GM12878 (cell line): ENCODE measurements at regions not wholly inside any gene's neighbourhood (a gene's known extent, or its start where the extent isn't known, plus 50 kb on each side); places are given as distances from the start of the nearest gene placed in this dataset.

Experiments
- ATAC-seq: fragments of 200-7000 bp; cut with Tn5 transposase; 3 replicates; pipeline ENCODE4 v1.9.1; 2020; ENCODE audit warnings: mild to moderate bottlenecking, moderate library complexity
- BruUV-seq: library from RNA; stranded (reverse); fragments of 400-500 nt; replicated peaks from 2 replicates; lab custom pipeline; 2021; lab: Mats Ljungman, UMichigan
- CTCF ChIA-PET: fragments of 300-600 bp; sonication (Branson Sonifier 250); formaldehyde crosslinking; extraction: SDS; loops from one replicate; lab custom pipeline; 2021; ENCODE audit warnings: inconsistent platforms; lab: Yijun Ruan, JAX
- POLR2A ChIA-PET: fragments of 350-600 bp; formaldehyde crosslinking; extraction: SDS; loops from one replicate; lab custom pipeline; 2021; ENCODE audit warnings: inconsistent platforms; lab: Charles Lee
- RAD21 ChIA-PET: fragments of 300-600 bp; sonication (Branson Sonifier 250); formaldehyde crosslinking; loops from one replicate; lab custom pipeline; 2023; ENCODE audit warnings: antibody characterized with exemption; ENCODE audit not compliant: unreplicated experiment; lab: Charles Lee
- SMC1A ChIA-PET: fragments of 300-600 bp; sonication (Branson Sonifier 250); formaldehyde crosslinking; loops from one replicate; lab custom pipeline; 2023; ENCODE audit not compliant: unreplicated experiment, uncharacterized antibody; lab: Charles Lee
- DNase-seq: peaks from one replicate; pipeline ENCODE4 v3.0.0-alpha.2; 2011; ENCODE audit warnings: low read depth, low spot score
- FAIRE-seq: peaks from 3 replicates; lab custom pipeline; 2011; peaks lifted over from hg19 to GRCh38; lab: Jason Lieb, UNC
- H2AFZ ChIP-seq: 2 replicates; pipeline ENCODE4 v1.6.0; 2011; ENCODE audit warnings: low read depth, low read length, control low read depth; ENCODE audit not compliant: control insufficient read depth
- H3K27ac ChIP-seq: 2 replicates; pipeline ENCODE4 v1.5.1; 2011; ENCODE audit warnings: control low read depth; ENCODE audit not compliant: control insufficient read depth, insufficient read depth
- H3K27me3 ChIP-seq, 2 experiments: replicated peaks in 1 of 2; 2 replicates each; pipeline versions ENCODE4 v1.6.0 to v1.6.1; 2011; ENCODE audit warnings: low read length in 1 of 2; ENCODE audit not compliant: control insufficient read depth in 2 of 2, insufficient read depth in 2 of 2
- H3K36me3 ChIP-seq, 2 experiments: 2 replicates each; pipeline ENCODE4 v1.5.1; 2011; ENCODE audit warnings: low read length in 1 of 2; ENCODE audit not compliant: control insufficient read depth in 2 of 2, insufficient read depth in 2 of 2
- H3K4me1 ChIP-seq: 2 replicates; pipeline ENCODE4 v1.6.1; 2011; ENCODE audit warnings: mild to moderate bottlenecking, low read length, moderate library complexity, mixed read lengths; ENCODE audit not compliant: control insufficient read depth, insufficient read depth
- H3K4me2 ChIP-seq: 2 replicates; pipeline ENCODE4 v1.6.0; 2011; ENCODE audit warnings: control low read depth; ENCODE audit not compliant: control insufficient read depth, insufficient read depth
- H3K4me3 ChIP-seq: fragments of 200-600 bp; sonication (generic); 2 replicates; pipeline ENCODE4 v1.5.1; 2016
- H3K79me2 ChIP-seq: 2 replicates; pipeline ENCODE4 v1.6.0; 2011; ENCODE audit warnings: low read length; ENCODE audit not compliant: control insufficient read depth, insufficient read depth
- H3K9ac ChIP-seq: 2 replicates; pipeline ENCODE4 v1.8.0; 2011; ENCODE audit warnings: low read length, control low read depth, mixed read lengths; ENCODE audit not compliant: control insufficient read depth, insufficient read depth
- H3K9me3 ChIP-seq: replicated peaks from 3 replicates; pipeline ENCODE4 v1.5.1; 2011; ENCODE audit warnings: mild to moderate bottlenecking, low read length; ENCODE audit not compliant: control insufficient read depth, insufficient read depth
- H4K20me1 ChIP-seq: 2 replicates; pipeline ENCODE4 v1.6.0; 2011; ENCODE audit not compliant: control insufficient read depth, insufficient read depth
- DPF2 ChIP-seq: fragments of 450-650 bp; IDR thresholded peaks from 2 replicates; pipeline ENCODE4 v1.6.1; 2017; ENCODE audit warnings: mild to moderate bottlenecking
- EGR1 ChIP-seq, 2 experiments: IDR thresholded peaks; 1 replicate in 1 of 2; 2 replicates in 1 of 2; pipeline ENCODE4 v1.6.1; 2011 to 2012; ENCODE audit warnings: low read depth in 2 of 2, low read length in 2 of 2, borderline replicate concordance in 1 of 2, mild to moderate bottlenecking in 1 of 2, moderate library complexity in 1 of 2
- GATAD2B ChIP-seq: fragments of 450-650 bp; conservative IDR thresholded peaks from 2 replicates; pipeline ENCODE4 v1.6.1; 2017; ENCODE audit warnings: low read depth, mild to moderate bottlenecking, moderate library complexity
- JUNB ChIP-seq: IDR thresholded peaks from 2 replicates; pipeline ENCODE4 v1.6.1; 2016; ENCODE audit warnings: antibody characterized with exemption, mild to moderate bottlenecking
- JUND ChIP-seq: IDR thresholded peaks from 2 replicates; pipeline ENCODE4 v1.6.1; 2012; ENCODE audit warnings: low read depth, mild to moderate bottlenecking, low read length, improper control_type of control experiment, moderate library complexity
- LARP7 ChIP-seq: fragments of 450-650 bp; IDR thresholded peaks from 2 replicates; pipeline ENCODE4 v1.6.1; 2017; ENCODE audit warnings: mild to moderate bottlenecking
- NR2C1 ChIP-seq: fragments of 450-650 bp; IDR thresholded peaks from 2 replicates; pipeline ENCODE4 v1.6.1; 2017; ENCODE audit warnings: antibody characterized with exemption, mild to moderate bottlenecking, moderate library complexity
- RELA ChIP-seq: fragments of 450-650 bp; IDR thresholded peaks from 2 replicates; pipeline ENCODE4 v1.8.0; 2014; ENCODE audit warnings: borderline replicate concordance; ENCODE audit not compliant: partially characterized antibody
- RFX5 ChIP-seq: IDR thresholded peaks from 2 replicates; pipeline ENCODE4 v1.6.1; 2011; ENCODE audit warnings: low read depth, low read length, improper control_type of control experiment
- ZZZ3 ChIP-seq: IDR thresholded peaks from 2 replicates; pipeline ENCODE4 v1.6.1; 2011; ENCODE audit warnings: low read depth; ENCODE audit not compliant: control insufficient read depth, insufficient read length
- WGBS: methylation state at CpG from one replicate; pipeline ENCODE4 v1.1.6; 2016; ENCODE audit warnings: low lambda C conversion rate; ENCODE audit not compliant: insufficient replicate concordance, insufficient coverage; ENCODE audit errors: missing lambda C conversion rate; 5-methylcytosine and 5-hydroxymethylcytosine counted together
- in situ Hi-C: fragments of 300-500 bp; cut with MboI; formaldehyde crosslinking; loops from 9 replicates; pipeline ENCODE4 v1.14.3; 2018; ENCODE audit warnings: mixed read lengths
- intact Hi-C: fragments of 100-400 bp; cut with micrococcal nuclease; formaldehyde crosslinking; loops from one replicate; pipeline ENCODE4 v1.14.2; 2022; ENCODE audit not compliant: unreplicated experiment
- TF ChIP-seq, protein P1 (sequence below): fragments of 450-650 bp; IDR thresholded peaks from 2 replicates; pipeline ENCODE4 v1.6.1; 2017; ENCODE audit warnings: mild to moderate bottlenecking
- TF ChIP-seq, protein P2 (sequence below): fragments of 450-650 bp; IDR thresholded peaks from 2 replicates; pipeline ENCODE4 v1.6.1; 2017; ENCODE audit warnings: antibody characterized with exemption, mild to moderate bottlenecking, moderate library complexity

DNA sequence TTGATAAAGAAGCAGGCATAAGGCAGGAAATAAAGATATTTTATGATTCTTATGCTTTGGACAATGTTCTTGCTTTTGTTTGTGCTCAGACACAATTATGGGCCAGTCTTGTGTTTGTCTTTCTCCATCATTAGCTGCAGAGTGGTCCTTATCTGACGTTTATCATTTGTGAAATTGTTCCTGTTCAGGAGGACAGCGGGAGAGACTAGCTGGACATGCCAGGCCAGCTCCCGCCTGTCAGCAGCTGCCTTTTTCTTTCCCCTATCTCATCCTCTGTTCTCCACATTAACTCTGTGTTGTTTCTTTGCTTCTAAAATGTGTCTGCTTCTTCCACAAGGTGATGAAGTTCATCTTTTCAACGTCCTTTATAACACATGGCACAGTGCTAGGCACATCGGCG, 333.5 kb downstream of the NPIPA8 start:
- ChIA-PET SMC1A (no interaction called here), POLR2A (no interaction called here), RAD21 (no interaction called here), CTCF (no interaction called here)
- no peak overlapping the region for H3K9ac ChIP-seq
- no peak for ATAC-seq
- H3K4me1 ChIP-seq: no peaks in the 10 kb centered on the region
- DNase-seq: no peak
- H3K4me2 ChIP-seq: no peak overlapping the region
- no peaks in the 10 kb centered on the region for H3K9me3 ChIP-seq
- BruUV-seq: no TSS peak
- WGBS: 42% methylated on average over 6 of the region's 6 CpGs
- no peaks in the 10 kb centered on the region for H4K20me1 ChIP-seq
- no peak overlapping the region for H3K27ac ChIP-seq
- H3K79me2 ChIP-seq: no peaks in the 10 kb centered on the region
- TF ChIP-seq, protein P1, sequence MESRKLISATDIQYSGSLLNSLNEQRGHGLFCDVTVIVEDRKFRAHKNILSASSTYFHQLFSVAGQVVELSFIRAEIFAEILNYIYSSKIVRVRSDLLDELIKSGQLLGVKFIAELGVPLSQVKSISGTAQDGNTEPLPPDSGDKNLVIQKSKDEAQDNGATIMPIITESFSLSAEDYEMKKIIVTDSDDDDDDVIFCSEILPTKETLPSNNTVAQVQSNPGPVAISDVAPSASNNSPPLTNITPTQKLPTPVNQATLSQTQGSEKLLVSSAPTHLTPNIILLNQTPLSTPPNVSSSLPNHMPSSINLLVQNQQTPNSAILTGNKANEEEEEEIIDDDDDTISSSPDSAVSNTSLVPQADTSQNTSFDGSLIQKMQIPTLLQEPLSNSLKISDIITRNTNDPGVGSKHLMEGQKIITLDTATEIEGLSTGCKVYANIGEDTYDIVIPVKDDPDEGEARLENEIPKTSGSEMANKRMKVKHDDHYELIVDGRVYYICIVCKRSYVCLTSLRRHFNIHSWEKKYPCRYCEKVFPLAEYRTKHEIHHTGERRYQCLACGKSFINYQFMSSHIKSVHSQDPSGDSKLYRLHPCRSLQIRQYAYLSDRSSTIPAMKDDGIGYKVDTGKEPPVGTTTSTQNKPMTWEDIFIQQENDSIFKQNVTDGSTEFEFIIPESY: no peak
- no peak for TF ChIP-seq RELA
- TF ChIP-seq EGR1 (IDR thresholded peaks at IDR 0.05; ENCODE audit: borderline replicate concordance in 1 of 2, low read depth in 2 of 2, low read length in 2 of 2): no peak
- no peak for TF ChIP-seq LARP7
- no peak for TF ChIP-seq GATAD2B
- TF ChIP-seq ZZZ3: no peak
- TF ChIP-seq NR2C1: no peak
- no peak for TF ChIP-seq DPF2
- no peak for TF ChIP-seq JUNB
- no peak for TF ChIP-seq RFX5
- TF ChIP-seq, protein P2, sequence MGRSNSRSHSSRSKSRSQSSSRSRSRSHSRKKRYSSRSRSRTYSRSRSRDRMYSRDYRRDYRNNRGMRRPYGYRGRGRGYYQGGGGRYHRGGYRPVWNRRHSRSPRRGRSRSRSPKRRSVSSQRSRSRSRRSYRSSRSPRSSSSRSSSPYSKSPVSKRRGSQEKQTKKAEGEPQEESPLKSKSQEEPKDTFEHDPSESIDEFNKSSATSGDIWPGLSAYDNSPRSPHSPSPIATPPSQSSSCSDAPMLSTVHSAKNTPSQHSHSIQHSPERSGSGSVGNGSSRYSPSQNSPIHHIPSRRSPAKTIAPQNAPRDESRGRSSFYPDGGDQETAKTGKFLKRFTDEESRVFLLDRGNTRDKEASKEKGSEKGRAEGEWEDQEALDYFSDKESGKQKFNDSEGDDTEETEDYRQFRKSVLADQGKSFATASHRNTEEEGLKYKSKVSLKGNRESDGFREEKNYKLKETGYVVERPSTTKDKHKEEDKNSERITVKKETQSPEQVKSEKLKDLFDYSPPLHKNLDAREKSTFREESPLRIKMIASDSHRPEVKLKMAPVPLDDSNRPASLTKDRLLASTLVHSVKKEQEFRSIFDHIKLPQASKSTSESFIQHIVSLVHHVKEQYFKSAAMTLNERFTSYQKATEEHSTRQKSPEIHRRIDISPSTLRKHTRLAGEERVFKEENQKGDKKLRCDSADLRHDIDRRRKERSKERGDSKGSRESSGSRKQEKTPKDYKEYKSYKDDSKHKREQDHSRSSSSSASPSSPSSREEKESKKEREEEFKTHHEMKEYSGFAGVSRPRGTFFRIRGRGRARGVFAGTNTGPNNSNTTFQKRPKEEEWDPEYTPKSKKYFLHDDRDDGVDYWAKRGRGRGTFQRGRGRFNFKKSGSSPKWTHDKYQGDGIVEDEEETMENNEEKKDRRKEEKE: no peak
- TF ChIP-seq JUND: no peak
- TF ChIP-seq, all 136 proteins: peak for 0
- H3K27me3 ChIP-seq: no peaks in the 10 kb centered on the region
- H3K4me3 ChIP-seq: no peak overlapping the region
- no peak for FAIRE-seq
- intact Hi-C loops (no loop called here), in situ Hi-C loops (no loop called here)
- no peak overlapping the region for H2AFZ ChIP-seq
- no peaks in the 10 kb centered on the region for H3K36me3 ChIP-seq
